Endodermal cell (in vitro differentiated cells): ENCODE measurements at regions not wholly inside any gene's neighbourhood (a gene's known extent, or its start where the extent isn't known, plus 50 kb on each side); places are given as distances from the start of the nearest gene placed in this dataset.

Experiments used
- DNase-seq: peaks from one replicate; pipeline ENCODE4 v3.0.0-alpha.2; 2017
- H3K27ac ChIP-seq: 2 replicates; pipeline ENCODE4 v1.5.1; 2013; ENCODE audit warnings: mild to moderate bottlenecking, low read depth, low read length, moderate library complexity
- H3K27me3 ChIP-seq: 2 replicates; pipeline ENCODE4 v1.6.1; 2013; ENCODE audit warnings: mild to moderate bottlenecking, low read length, moderate library complexity; ENCODE audit not compliant: insufficient read depth, control insufficient read depth, poor library complexity, severe bottlenecking
- H3K36me3 ChIP-seq: 2 replicates; pipeline ENCODE4 v1.7.0; 2013; ENCODE audit warnings: mild to moderate bottlenecking, low read length, moderate library complexity; ENCODE audit not compliant: control insufficient read depth, insufficient read depth
- H3K4me1 ChIP-seq: one replicate; pipeline ENCODE4 v1.7.0; 2013; ENCODE audit warnings: low read length; ENCODE audit not compliant: control insufficient read depth, insufficient read depth
- H3K4me3 ChIP-seq: 2 replicates; pipeline ENCODE4 v1.5.1; 2013; ENCODE audit warnings: mild to moderate bottlenecking, low read length, moderate library complexity
- H3K9ac ChIP-seq: 2 replicates; pipeline ENCODE4 v1.6.1; 2013; ENCODE audit warnings: mild to moderate bottlenecking, low read length, moderate library complexity; ENCODE audit not compliant: poor library complexity, severe bottlenecking; ENCODE audit errors: extremely low read depth
- H3K9me3 ChIP-seq: 2 replicates; pipeline ENCODE4 v1.6.1; 2013; ENCODE audit warnings: mild to moderate bottlenecking, low read length, moderate library complexity; ENCODE audit not compliant: control insufficient read depth
- H3K27ac Mint-ChIP-seq: 2 replicates; pipeline ENCODE4 v1.8.0; 2020; ENCODE audit warnings: mixed read lengths
- H3K27me3 Mint-ChIP-seq: 2 replicates; pipeline ENCODE4 v1.8.0; 2021; ENCODE audit warnings: mild to moderate bottlenecking, mixed read lengths; ENCODE audit not compliant: insufficient read depth
- H3K36me3 Mint-ChIP-seq: 2 replicates; pipeline ENCODE4 v1.8.0; 2020; ENCODE audit warnings: low read depth, mixed read lengths
- H3K4me1 Mint-ChIP-seq: 2 replicates; pipeline ENCODE4 v1.8.0; 2020; ENCODE audit warnings: mixed read lengths
- H3K4me3 Mint-ChIP-seq: 2 replicates; pipeline ENCODE4 v1.8.0; 2020; ENCODE audit warnings: mild to moderate bottlenecking, moderate library complexity, mixed read lengths
- H3K9me3 Mint-ChIP-seq: 2 replicates; pipeline ENCODE4 v1.8.0; 2020; ENCODE audit warnings: mild to moderate bottlenecking, mixed read lengths
- WGBS, 2 experiments: methylation state at CpG; one replicate each; pipeline versions ENCODE4 v1.1.5 to v1.1.7; 2013; ENCODE audit warnings: missing lambda C conversion rate in 2 of 2, mixed read lengths in 1 of 2; ENCODE audit not compliant: insufficient coverage in 1 of 2, insufficient read length in 1 of 2; 5-methylcytosine and 5-hydroxymethylcytosine counted together
- TF ChIP-seq, protein P1 (sequence below): fragments of 200-600 bp; sonication (generic); conservative IDR thresholded peaks from 2 replicates; pipeline ENCODE4 v1.5.0; 2021; ENCODE audit warnings: antibody characterized with exemption, mild to moderate bottlenecking

DNA sequence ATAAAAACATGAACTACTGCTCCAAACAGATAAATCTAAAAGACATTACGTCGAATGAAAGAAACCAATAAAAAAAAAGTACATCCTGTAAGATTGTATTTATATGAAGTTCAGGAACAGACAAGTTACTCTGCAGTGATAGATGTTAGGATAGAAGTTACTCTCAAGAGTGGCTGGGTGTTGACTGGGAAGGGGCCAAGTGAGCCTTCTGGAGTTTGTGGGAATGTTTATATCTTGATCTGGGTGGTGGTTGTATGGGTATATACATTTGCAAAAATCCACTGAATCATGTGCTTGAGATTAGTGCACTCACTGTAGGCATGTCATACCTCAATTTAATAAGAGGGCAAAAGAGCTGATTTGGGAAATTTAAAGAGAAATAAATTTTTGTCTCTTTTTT lies 485.8 kb downstream of the ARHGEF28 start:
- H3K36me3 Mint-ChIP-seq: no peaks in the 10 kb centered on the region
- no peak for DNase-seq

DNA sequence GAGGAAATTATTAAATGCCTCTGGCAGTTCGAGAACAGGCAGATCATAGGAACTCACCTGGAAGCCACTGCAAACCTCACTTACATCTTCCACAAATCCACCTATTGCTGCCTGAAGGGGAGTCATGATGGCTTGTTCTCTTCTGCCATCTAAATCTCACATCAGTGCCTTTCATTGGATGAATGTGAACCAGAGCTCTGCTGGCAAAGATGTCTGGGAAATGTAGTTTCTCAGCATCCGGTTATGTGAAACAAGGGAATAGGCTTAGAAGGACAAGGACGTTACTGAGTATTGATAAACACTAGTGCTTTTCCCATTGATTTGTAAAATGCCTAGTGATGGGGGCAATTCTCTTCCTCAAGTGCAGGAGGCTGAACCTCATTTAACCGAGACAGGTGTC lies 483.3 kb downstream of the ARHGEF28 start:
- Histone ChIP-seq H3K36me3 (no peaks in the 10 kb centered on the region), H3K9ac (no peak overlapping the region), H3K4me1 (peaks cover 5% of the 10 kb centered on the region), H3K9me3 (no peaks in the 10 kb centered on the region), H3K27me3 (no peaks in the 10 kb centered on the region), H3K27ac (no peak overlapping the region), H3K4me3 (no peak overlapping the region)
- Mint-ChIP-seq H3K27me3 (no peaks in the 10 kb centered on the region), H3K27ac (no peak overlapping the region), H3K4me1 (peaks cover 16% of the 10 kb centered on the region), H3K4me3 (no peak overlapping the region), H3K36me3 (no peaks in the 10 kb centered on the region), H3K9me3 (no peaks in the 10 kb centered on the region)
- TF ChIP-seq, protein P1, sequence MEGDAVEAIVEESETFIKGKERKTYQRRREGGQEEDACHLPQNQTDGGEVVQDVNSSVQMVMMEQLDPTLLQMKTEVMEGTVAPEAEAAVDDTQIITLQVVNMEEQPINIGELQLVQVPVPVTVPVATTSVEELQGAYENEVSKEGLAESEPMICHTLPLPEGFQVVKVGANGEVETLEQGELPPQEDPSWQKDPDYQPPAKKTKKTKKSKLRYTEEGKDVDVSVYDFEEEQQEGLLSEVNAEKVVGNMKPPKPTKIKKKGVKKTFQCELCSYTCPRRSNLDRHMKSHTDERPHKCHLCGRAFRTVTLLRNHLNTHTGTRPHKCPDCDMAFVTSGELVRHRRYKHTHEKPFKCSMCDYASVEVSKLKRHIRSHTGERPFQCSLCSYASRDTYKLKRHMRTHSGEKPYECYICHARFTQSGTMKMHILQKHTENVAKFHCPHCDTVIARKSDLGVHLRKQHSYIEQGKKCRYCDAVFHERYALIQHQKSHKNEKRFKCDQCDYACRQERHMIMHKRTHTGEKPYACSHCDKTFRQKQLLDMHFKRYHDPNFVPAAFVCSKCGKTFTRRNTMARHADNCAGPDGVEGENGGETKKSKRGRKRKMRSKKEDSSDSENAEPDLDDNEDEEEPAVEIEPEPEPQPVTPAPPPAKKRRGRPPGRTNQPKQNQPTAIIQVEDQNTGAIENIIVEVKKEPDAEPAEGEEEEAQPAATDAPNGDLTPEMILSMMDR: no peak
- WGBS, 2 experiments: 80 to 96% methylated on average over 2 to 4 of the region's 4 CpGs
- DNase-seq: peak; percentile 61

More for the DNA sequence above, 485.8 kb downstream of the ARHGEF28 start:
- WGBS, 2 experiments: 100% methylated on average over 2 of the region's 2 CpGs; no CpG with 5 or more reads in 1 of the 2 experiments
- TF ChIP-seq, protein P1: no peak
- no peak overlapping the region for H3K27ac ChIP-seq
- no peaks in the 10 kb centered on the region for H3K9me3 ChIP-seq
- H3K27me3 ChIP-seq: no peaks in the 10 kb centered on the region
- H3K4me1 Mint-ChIP-seq: peaks cover 9% of the 10 kb centered on the region
- no peak overlapping the region for H3K4me3 ChIP-seq
- no peaks in the 10 kb centered on the region for H3K9me3 Mint-ChIP-seq
- H3K4me3 Mint-ChIP-seq: no peak overlapping the region
- H3K27ac Mint-ChIP-seq: no peak overlapping the region
- H3K9ac ChIP-seq: no peak overlapping the region
- no peaks in the 10 kb centered on the region for H3K4me1 ChIP-seq
- no peaks in the 10 kb centered on the region for H3K27me3 Mint-ChIP-seq
- H3K36me3 ChIP-seq: no peaks in the 10 kb centered on the region

DNA sequence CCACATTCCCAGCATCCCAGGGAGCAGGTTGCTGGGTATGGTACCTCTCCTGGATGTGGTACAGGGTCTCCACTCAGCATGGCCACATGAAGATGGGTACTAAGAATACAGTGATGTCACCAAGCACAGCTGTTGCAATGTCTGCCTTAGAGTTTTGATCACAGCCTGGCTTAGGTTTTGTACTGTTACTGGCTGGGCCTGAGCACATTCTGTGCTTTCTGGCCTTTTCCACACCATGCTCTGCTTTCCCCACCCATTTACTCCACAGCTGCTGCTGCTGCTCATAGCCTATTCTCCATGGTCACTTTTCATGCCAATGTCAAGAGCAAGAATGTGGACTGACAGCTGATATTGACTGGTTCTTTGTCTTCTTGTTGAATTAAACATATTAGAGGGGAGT lies 481.9 kb downstream of the ARHGEF28 start:
- no peaks in the 10 kb centered on the region for H3K27me3 ChIP-seq
- no peaks in the 10 kb centered on the region for H3K27me3 Mint-ChIP-seq
- no peak for DNase-seq
- H3K9me3 ChIP-seq: no peaks in the 10 kb centered on the region
- no peak overlapping the region for H3K4me3 ChIP-seq
- no peak overlapping the region for H3K27ac Mint-ChIP-seq
- H3K4me1 Mint-ChIP-seq: peaks cover 16% of the 10 kb centered on the region
- H3K4me3 Mint-ChIP-seq: no peak overlapping the region
- no peaks in the 10 kb centered on the region for H3K9me3 Mint-ChIP-seq
- H3K36me3 ChIP-seq: no peaks in the 10 kb centered on the region
- H3K4me1 ChIP-seq: peaks cover 5% of the 10 kb centered on the region
- TF ChIP-seq, protein P1: no peak
- no peak overlapping the region for H3K27ac ChIP-seq
- H3K9ac ChIP-seq: no peak overlapping the region
- no peaks in the 10 kb centered on the region for H3K36me3 Mint-ChIP-seq
